Loucy (cell line): ENCODE measurements at regions not wholly inside any gene's neighbourhood (a gene's known extent, or its start where the extent isn't known, plus 50 kb on each side); places are given as distances from the start of the nearest gene placed in this dataset.

ENCODE experiments used
- EZH2phosphoT487 ChIP-seq: fragments of 200-600 bp; IDR thresholded peaks from 2 replicates; pipeline ENCODE4 v1.6.1; 2018; ENCODE audit warnings: antibody characterized with exemption, mild to moderate bottlenecking, moderate library complexity, borderline replicate concordance
- TF ChIP-seq, protein P1 (sequence below): fragments of 200-600 bp; sonication (generic); conservative IDR thresholded peaks from 2 replicates; pipeline ENCODE4 v1.5.1; 2014; ENCODE audit warnings: mild to moderate bottlenecking, antibody characterized with exemption, low read length

DNA sequence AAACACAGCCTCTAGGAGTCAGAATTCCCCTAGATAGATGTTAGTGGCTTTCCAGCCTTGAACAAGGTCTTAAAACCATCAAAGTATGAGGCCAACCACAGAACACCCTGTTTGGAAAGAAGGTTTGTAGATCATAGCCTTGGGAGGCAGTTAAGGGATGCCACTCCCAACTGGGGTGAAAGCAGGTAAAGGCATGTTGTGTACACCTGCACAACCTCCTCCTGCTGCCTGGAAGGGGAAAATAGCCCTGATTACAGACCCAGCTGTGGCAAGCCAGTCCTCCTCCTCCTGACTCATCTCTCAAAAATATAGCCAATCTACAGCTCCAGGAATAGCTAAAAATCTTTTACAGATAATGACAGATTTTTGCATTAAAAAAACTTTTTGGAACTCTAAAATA, 108.1 kb downstream of the RBM43 start:
- TF ChIP-seq, protein P1, sequence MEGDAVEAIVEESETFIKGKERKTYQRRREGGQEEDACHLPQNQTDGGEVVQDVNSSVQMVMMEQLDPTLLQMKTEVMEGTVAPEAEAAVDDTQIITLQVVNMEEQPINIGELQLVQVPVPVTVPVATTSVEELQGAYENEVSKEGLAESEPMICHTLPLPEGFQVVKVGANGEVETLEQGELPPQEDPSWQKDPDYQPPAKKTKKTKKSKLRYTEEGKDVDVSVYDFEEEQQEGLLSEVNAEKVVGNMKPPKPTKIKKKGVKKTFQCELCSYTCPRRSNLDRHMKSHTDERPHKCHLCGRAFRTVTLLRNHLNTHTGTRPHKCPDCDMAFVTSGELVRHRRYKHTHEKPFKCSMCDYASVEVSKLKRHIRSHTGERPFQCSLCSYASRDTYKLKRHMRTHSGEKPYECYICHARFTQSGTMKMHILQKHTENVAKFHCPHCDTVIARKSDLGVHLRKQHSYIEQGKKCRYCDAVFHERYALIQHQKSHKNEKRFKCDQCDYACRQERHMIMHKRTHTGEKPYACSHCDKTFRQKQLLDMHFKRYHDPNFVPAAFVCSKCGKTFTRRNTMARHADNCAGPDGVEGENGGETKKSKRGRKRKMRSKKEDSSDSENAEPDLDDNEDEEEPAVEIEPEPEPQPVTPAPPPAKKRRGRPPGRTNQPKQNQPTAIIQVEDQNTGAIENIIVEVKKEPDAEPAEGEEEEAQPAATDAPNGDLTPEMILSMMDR: peak; percentile 25; the same call in 1 of the 2 replicates
- no peak for TF ChIP-seq EZH2phosphoT487
